Neuronal stem cell (in vitro differentiated cells): ENCODE measurements at regions not wholly inside any gene's neighbourhood (a gene's known extent, or its start where the extent isn't known, plus 50 kb on each side); places are given as distances from the start of the nearest gene placed in this dataset.
A peak's percentile ranks its signal among the peaks of the same experiment; 100 is the strongest.
"Not testable (repeated sequence)": the region's sequence is repeated elsewhere in the genome, so short reads cannot be mapped to it uniquely, and the experiment has no call there.

Experiments used
- DNase-seq: peaks from one replicate; pipeline ENCODE4 v3.0.0-alpha.2; 2013; ENCODE audit warnings: low spot score
- H2AFZ ChIP-seq: one replicate; pipeline ENCODE4 v1.6.1; 2013; ENCODE audit warnings: mild to moderate bottlenecking, low read length, inconsistent platforms
- H2AK5ac ChIP-seq: 2 replicates; pipeline ENCODE4 v1.6.1; 2013; ENCODE audit warnings: low read depth, mild to moderate bottlenecking, inconsistent platforms, low read length, moderate library complexity, mixed read lengths
- H2BK120ac ChIP-seq: 2 replicates; pipeline ENCODE4 v1.6.1; 2013; ENCODE audit warnings: low read depth, mild to moderate bottlenecking, inconsistent platforms, low read length, moderate library complexity, mixed read lengths
- H2BK12ac ChIP-seq: one replicate; pipeline ENCODE4 v1.6.1; 2013; ENCODE audit warnings: low read length, inconsistent platforms
- H2BK15ac ChIP-seq: 2 replicates; pipeline ENCODE4 v1.6.1; 2013; ENCODE audit warnings: mild to moderate bottlenecking, low read length, inconsistent platforms, mixed read lengths
- H2BK5ac ChIP-seq: one replicate; pipeline ENCODE4 v1.6.1; 2013; ENCODE audit warnings: inconsistent platforms, mild to moderate bottlenecking, low read length, moderate library complexity
- H3K14ac ChIP-seq: one replicate; pipeline ENCODE4 v1.6.1; 2013; ENCODE audit warnings: low read length, inconsistent platforms
- H3K18ac ChIP-seq: 2 replicates; pipeline ENCODE4 v1.6.1; 2013; ENCODE audit warnings: low read length, inconsistent platforms
- H3K23ac ChIP-seq: 2 replicates; pipeline ENCODE4 v1.6.1; 2013; ENCODE audit warnings: low read depth, mild to moderate bottlenecking, mixed read lengths, low read length, inconsistent platforms; ENCODE audit not compliant: poor library complexity
- H3K27ac ChIP-seq: replicated peaks from 3 replicates; pipeline ENCODE4 v1.5.1; 2013; ENCODE audit warnings: low read length, inconsistent platforms
- H3K27me3 ChIP-seq, 3 experiments: 2 replicates each; pipeline ENCODE4 v1.6.1; 2013; ENCODE audit warnings: low read length in 3 of 3, mild to moderate bottlenecking in 2 of 3, inconsistent platforms in 1 of 3, low read depth in 1 of 3, mixed read lengths in 1 of 3, moderate library complexity in 1 of 3; ENCODE audit not compliant: control insufficient read depth in 3 of 3, insufficient read depth in 3 of 3
- H3K36me3 ChIP-seq, 2 donors: replicated peaks in 1 of 2; 2 replicates each; pipeline ENCODE4 v1.6.1; 2013; ENCODE audit warnings: low read length in 2 of 2; ENCODE audit not compliant: control insufficient read depth in 2 of 2, insufficient read depth in 2 of 2
- H3K4ac ChIP-seq: 2 replicates; pipeline ENCODE4 v1.6.1; 2013; ENCODE audit warnings: inconsistent platforms, mild to moderate bottlenecking, low read length, moderate library complexity
- H3K4me1 ChIP-seq, 2 donors: 1 replicate in 1 of 2; 2 replicates in 1 of 2; pipeline ENCODE4 v1.6.1; 2013; ENCODE audit warnings: low read length in 2 of 2, low read depth in 1 of 2; ENCODE audit not compliant: control insufficient read depth in 2 of 2, insufficient read depth in 1 of 2
- H3K4me2 ChIP-seq: one replicate; pipeline ENCODE4 v1.6.1; 2013; ENCODE audit warnings: mild to moderate bottlenecking, low read length, inconsistent platforms; ENCODE audit not compliant: insufficient read depth, poor library complexity, severe bottlenecking
- H3K4me3 ChIP-seq, 2 donors: 2 replicates each; pipeline ENCODE4 v1.5.1; 2013; ENCODE audit warnings: low read length in 2 of 2, mild to moderate bottlenecking in 2 of 2, inconsistent platforms in 1 of 2, moderate library complexity in 1 of 2
- H3K79me1 ChIP-seq: one replicate; pipeline ENCODE4 v1.6.1; 2013; ENCODE audit warnings: low read depth, mild to moderate bottlenecking, inconsistent platforms, low read length, moderate library complexity
- H3K9ac ChIP-seq: one replicate; pipeline ENCODE4 v1.6.1; 2013; ENCODE audit warnings: mild to moderate bottlenecking, low read depth, low read length, inconsistent platforms; ENCODE audit not compliant: poor library complexity
- H3K9me3 ChIP-seq, 2 donors: replicated peaks in 1 of 2; 2 replicates each; pipeline versions ENCODE3 to v1.6.1; 2013; ENCODE audit warnings: low read length in 2 of 2, mild to moderate bottlenecking in 2 of 2, inconsistent platforms in 1 of 2, low read depth in 1 of 2, mixed read lengths in 1 of 2, moderate library complexity in 1 of 2; ENCODE audit not compliant: control insufficient read depth in 2 of 2, insufficient read depth in 1 of 2
- H4K8ac ChIP-seq: one replicate; pipeline ENCODE4 v1.6.1; 2013; ENCODE audit warnings: low read depth, mild to moderate bottlenecking, inconsistent platforms, low read length, moderate library complexity
- H4K91ac ChIP-seq: one replicate; pipeline ENCODE4 v1.6.1; 2013; ENCODE audit warnings: low read length, low read depth, mild to moderate bottlenecking, inconsistent platforms; ENCODE audit not compliant: poor library complexity
- WGBS, 2 donors: extraction: QIAGEN DNeasy Blood & Tissue Kit; methylation state at CpG; one replicate each; pipeline ENCODE4 v1.1.7; 2013; ENCODE audit warnings: missing lambda C conversion rate in 2 of 2, mixed read lengths in 1 of 2; ENCODE audit not compliant: insufficient read length in 2 of 2, insufficient replicate concordance in 1 of 2; ENCODE audit errors: extremely low coverage in 2 of 2; 5-methylcytosine and 5-hydroxymethylcytosine counted together

GRCh38 chr13:22925881-22926747 lies 254.7 kb upstream of the SGCG start:
- Histone ChIP-seq H2BK12ac (peak overlapping the region; percentile 93), H3K27me3 (no peaks in the 10 kb centered on the region), H3K36me3 (no peaks in the 10 kb centered on the region), H2AK5ac (peak overlapping the region; percentile 37), H2BK15ac (peak overlapping the region; percentile 92), H3K4ac (no peak overlapping the region), H3K4me2 (peak overlapping the region; percentile 43), H3K9me3 (no peaks in the 10 kb centered on the region), H3K79me1 (no peaks in the 10 kb centered on the region), H3K23ac (peak overlapping the region; percentile 70), H2BK120ac (peak overlapping the region; percentile 26), H3K14ac (peak overlapping the region; percentile 82), H2AFZ (no peak overlapping the region), H4K8ac (no peak overlapping the region), H4K91ac (no peak overlapping the region), H3K18ac (peak overlapping the region; percentile 76), H3K9ac (peak overlapping the region; percentile 80), H2BK5ac (no peak overlapping the region), H3K4me3 (peak overlapping the region in 1 of 2 donors; percentile 78), H3K4me1 (no peaks in the 10 kb centered on the region), H3K27ac (no peak overlapping the region)
- WGBS, 2 donors, result no CpG with 5 or more reads among the region's 55 CpGs
- DNase-seq, result no peak

GRCh38 chr13:22926748-22927400 lies 253.9 kb upstream of the SGCG start:
- Histone ChIP-seq H3K4me2 (peak overlapping the region; percentile 43), H3K9ac (peak overlapping the region; percentile 80), H2BK15ac (peak overlapping the region; percentile 38), H2BK5ac (no peak overlapping the region), H3K27ac (no peak overlapping the region), H4K8ac (no peak overlapping the region), H2AFZ (no peak overlapping the region), H2BK12ac (no peak overlapping the region), H3K27me3 (no peaks in the 10 kb centered on the region), H3K4ac (no peak overlapping the region), H3K4me3 (peak overlapping the region in 1 of 2 donors; percentile 78), H3K36me3 (no peaks in the 10 kb centered on the region), H3K9me3 (no peaks in the 10 kb centered on the region), H3K14ac (peak overlapping the region; percentile 31), H3K23ac (peak overlapping the region; percentile 70), H4K91ac (peak overlapping the region; percentile 59), H3K79me1 (no peaks in the 10 kb centered on the region), H2AK5ac (no peak overlapping the region), H2BK120ac (peak overlapping the region; percentile 26), H3K4me1 (no peaks in the 10 kb centered on the region), H3K18ac (peak overlapping the region; percentile 85)
- DNase-seq, result no peak
- no CpG with 5 or more reads among the region's 56 CpGs for WGBS, 2 donors

- H2BK12ac ChIP-seq, H3K9me3 ChIP-seq, H3K4me2 ChIP-seq, H4K91ac ChIP-seq, H3K27me3 ChIP-seq, H2BK5ac ChIP-seq, H3K4ac ChIP-seq, H3K27ac ChIP-seq, H4K8ac ChIP-seq, H3K9ac ChIP-seq, H3K14ac ChIP-seq, H2AFZ ChIP-seq, DNase-seq, H2BK15ac ChIP-seq, H3K36me3 ChIP-seq, H3K4me3 ChIP-seq, H2BK120ac ChIP-seq, H3K4me1 ChIP-seq, H3K23ac ChIP-seq, H3K79me1 ChIP-seq: not testable (repeated sequence)
- Histone ChIP-seq H3K18ac (peak overlapping the region; percentile 58), H2AK5ac (peak overlapping the region; percentile 52)
- no CpG with 5 or more reads among the region's 4 CpGs for WGBS, 2 donors
Measured at GRCh38 chr13:22927845-22928244, 252.9 kb upstream of the SGCG start.
